DND-41 (cell line): ENCODE measurements at regions not wholly inside any gene's neighbourhood (a gene's known extent, or its start where the extent isn't known, plus 50 kb on each side); places are given as distances from the start of the nearest gene placed in this dataset.

Source experiments
- EZH2 ChIP-seq: IDR thresholded peaks from 3 replicates; pipeline ENCODE4 v1.6.1; 2012; ENCODE audit warnings: borderline replicate concordance, low read depth, mild to moderate bottlenecking, moderate library complexity, low read length, inconsistent platforms; ENCODE audit not compliant: severe bottlenecking
- TF ChIP-seq, protein P1 (sequence below): IDR thresholded peaks from 2 replicates; pipeline ENCODE4 v1.5.1; 2012; ENCODE audit warnings: borderline replicate concordance, low read length, moderate library complexity, mild to moderate bottlenecking; ENCODE audit not compliant: poor library complexity, severe bottlenecking; ENCODE audit errors: extremely low read depth

DNA sequence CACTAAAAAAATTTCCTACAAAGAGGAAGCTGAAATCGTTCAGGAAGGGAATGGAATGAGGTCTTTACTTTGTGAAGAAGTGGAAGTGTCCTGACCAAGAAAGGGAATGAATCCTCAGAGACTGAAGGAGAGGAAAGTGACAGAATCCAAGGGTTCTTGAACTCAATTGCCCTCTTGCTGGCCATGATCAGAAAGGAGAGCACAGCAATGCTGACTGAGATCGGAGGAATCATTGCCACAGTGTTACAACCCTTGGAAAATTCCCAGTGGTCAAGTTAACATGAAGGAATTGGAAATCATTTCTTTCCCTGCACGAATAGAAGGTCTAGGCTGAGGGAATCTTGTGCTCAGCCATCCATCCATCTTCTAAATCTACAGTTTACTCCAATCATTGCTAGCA, 190.0 kb upstream of the NEIL3 start:
- no peak for TF ChIP-seq EZH2
- TF ChIP-seq, protein P1, sequence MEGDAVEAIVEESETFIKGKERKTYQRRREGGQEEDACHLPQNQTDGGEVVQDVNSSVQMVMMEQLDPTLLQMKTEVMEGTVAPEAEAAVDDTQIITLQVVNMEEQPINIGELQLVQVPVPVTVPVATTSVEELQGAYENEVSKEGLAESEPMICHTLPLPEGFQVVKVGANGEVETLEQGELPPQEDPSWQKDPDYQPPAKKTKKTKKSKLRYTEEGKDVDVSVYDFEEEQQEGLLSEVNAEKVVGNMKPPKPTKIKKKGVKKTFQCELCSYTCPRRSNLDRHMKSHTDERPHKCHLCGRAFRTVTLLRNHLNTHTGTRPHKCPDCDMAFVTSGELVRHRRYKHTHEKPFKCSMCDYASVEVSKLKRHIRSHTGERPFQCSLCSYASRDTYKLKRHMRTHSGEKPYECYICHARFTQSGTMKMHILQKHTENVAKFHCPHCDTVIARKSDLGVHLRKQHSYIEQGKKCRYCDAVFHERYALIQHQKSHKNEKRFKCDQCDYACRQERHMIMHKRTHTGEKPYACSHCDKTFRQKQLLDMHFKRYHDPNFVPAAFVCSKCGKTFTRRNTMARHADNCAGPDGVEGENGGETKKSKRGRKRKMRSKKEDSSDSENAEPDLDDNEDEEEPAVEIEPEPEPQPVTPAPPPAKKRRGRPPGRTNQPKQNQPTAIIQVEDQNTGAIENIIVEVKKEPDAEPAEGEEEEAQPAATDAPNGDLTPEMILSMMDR = no peak
